ENCODE measurements at regions not wholly inside any gene's neighbourhood (a gene's known extent, or its start where the extent isn't known, plus 50 kb on each side); places are given as distances from the start of the nearest gene placed in this dataset.
A peak's percentile ranks its signal among the peaks of the same experiment; 100 is the strongest.

- DNase-seq: no peak
These were observed 204.9 kb upstream of the CYRIA start for GRCh38 chr2:16870491-16871076.

GRCh38 chr2:16869711-16870110 lies 204.1 kb upstream of the CYRIA start:
- DNase-seq: no peak

- no peak for DNase-seq
These were observed 196.8 kb upstream of the CYRIA start for GRCh38 chr2:16862471-16862870.

GRCh38 chr2:16861530-16861929 lies 195.9 kb upstream of the CYRIA start:
- no peak for DNase-seq

GRCh38 chr2:16861111-16861510 lies 195.5 kb upstream of the CYRIA start:
- DNase-seq: no peak

GRCh38 chr2:16860627-16861026 lies 195.0 kb upstream of the CYRIA start:
- DNase-seq: no peak

GRCh38 chr2:16855183-16855582 lies 189.5 kb upstream of the CYRIA start:
- no peak for DNase-seq

GRCh38 chr2:16853088-16853487 lies 187.5 kb upstream of the CYRIA start:
- no peak for DNase-seq

GRCh38 chr2:16852651-16853050 lies 187.0 kb upstream of the CYRIA start:
- no peak for DNase-seq

GRCh38 chr2:16851126-16851525 lies 185.5 kb upstream of the CYRIA start:
- no peak for DNase-seq

- no peak for DNase-seq
These were observed 175.0 kb upstream of the CYRIA start for GRCh38 chr2:16840496-16841172.

- peak in 1 of 5 donors; percentile 2 for DNase-seq
These were observed 167.3 kb upstream of the CYRIA start for GRCh38 chr2:16832910-16833309.

GRCh38 chr2:16828828-16829160 lies 163.2 kb upstream of the CYRIA start:
- DNase-seq: no peak

GRCh38 chr2:16828044-16828827 lies 162.6 kb upstream of the CYRIA start:
- no peak for DNase-seq

- DNase-seq: no peak
These were observed 158.8 kb upstream of the CYRIA start for GRCh38 chr2:16824472-16824871.

- DNase-seq: no peak
These were observed 156.1 kb upstream of the CYRIA start for GRCh38 chr2:16821692-16822091.

- no peak for DNase-seq
These were observed 152.5 kb upstream of the CYRIA start for GRCh38 chr2:16818203-16818556.

- DNase-seq: no peak
These were observed 151.9 kb upstream of the CYRIA start for GRCh38 chr2:16817305-16818202.

GRCh38 chr2:16816522-16816921 lies 150.9 kb upstream of the CYRIA start:
- no peak for DNase-seq

GRCh38 chr2:16816016-16816415 lies 150.4 kb upstream of the CYRIA start:
- DNase-seq: no peak

GRCh38 chr2:16813593-16813992 lies 148.0 kb upstream of the CYRIA start:
- no peak for DNase-seq

- DNase-seq: no peak
These were observed 132.8 kb upstream of the CYRIA start for GRCh38 chr2:16798472-16798871.

GRCh38 chr2:16791496-16791895 lies 125.9 kb upstream of the CYRIA start:
- no peak for DNase-seq

Data from T-helper 1 cell (primary cell).